Kidney (tissue), 10 donors: ENCODE measurements at regions not wholly inside any gene's neighbourhood (a gene's known extent, or its start where the extent isn't known, plus 50 kb on each side); places are given as distances from the start of the nearest gene placed in this dataset.
"Not testable (repeated sequence)": the region's sequence is repeated elsewhere in the genome, so short reads cannot be mapped to it uniquely, and the experiment has no call there.

Source experiments
- DNase-seq, 5 donors: peaks; one replicate each; pipeline ENCODE4 v3.0.0-alpha.2; 2013 to 2020
- FAIRE-seq: peaks from 2 replicates; lab custom pipeline; 2012; peaks lifted over from hg19 to GRCh38; lab: Jason Lieb, UNC
- H3K27ac ChIP-seq, 2 donors: one replicate each; pipeline ENCODE4 v1.7.0; 2013; ENCODE audit warnings: low read depth in 2 of 2, low read length in 2 of 2, inconsistent platforms in 1 of 2
- H3K27me3 ChIP-seq: one replicate; pipeline ENCODE4 v1.7.1; 2013; ENCODE audit warnings: low read length, inconsistent platforms; ENCODE audit not compliant: control insufficient read depth, insufficient read depth
- H3K36me3 ChIP-seq, 3 donors: one replicate each; pipeline versions ENCODE4 v1.7.0 to v1.7.1; 2013; ENCODE audit warnings: low read length in 3 of 3, control low read depth in 1 of 3, inconsistent platforms in 1 of 3; ENCODE audit not compliant: insufficient read depth in 3 of 3, control insufficient read depth in 2 of 3
- H3K4me1 ChIP-seq, 3 donors: one replicate each; pipeline versions ENCODE4 v1.7.0 to v1.7.1; 2013; ENCODE audit warnings: low read length in 3 of 3, inconsistent platforms in 1 of 3, low read depth in 1 of 3; ENCODE audit not compliant: control insufficient read depth in 2 of 3, insufficient read depth in 2 of 3
- H3K4me3 ChIP-seq, 3 donors: one replicate each; pipeline versions ENCODE4 v1.7.0 to v1.8.1; 2013; ENCODE audit warnings: low read length in 3 of 3, control low read depth in 1 of 3, inconsistent platforms in 1 of 3
- H3K9ac ChIP-seq, 3 donors: one replicate each; pipeline versions ENCODE4 v1.7.0 to v1.7.1; 2013; ENCODE audit warnings: low read length in 3 of 3, control low read depth in 1 of 3, inconsistent platforms in 1 of 3
- H3K9me3 ChIP-seq, 3 donors: one replicate each; pipeline versions ENCODE4 v1.7.0 to v1.7.1; 2013; ENCODE audit warnings: low read length in 3 of 3, control low read depth in 1 of 3, inconsistent platforms in 1 of 3; ENCODE audit not compliant: control insufficient read depth in 2 of 3, insufficient read depth in 1 of 3
- intact Hi-C: fragments of 100-400 bp; cut with DNase I; formaldehyde crosslinking; loops from one replicate; pipeline ENCODE4 v1.11.1; 2022
- donor health status: control.
- donor health status: control.
- donor health status: DM: yes; HTN: yes; CAD: no.
- donor health status: Normal renal cell carcinoma (clear cell type).

DNA sequence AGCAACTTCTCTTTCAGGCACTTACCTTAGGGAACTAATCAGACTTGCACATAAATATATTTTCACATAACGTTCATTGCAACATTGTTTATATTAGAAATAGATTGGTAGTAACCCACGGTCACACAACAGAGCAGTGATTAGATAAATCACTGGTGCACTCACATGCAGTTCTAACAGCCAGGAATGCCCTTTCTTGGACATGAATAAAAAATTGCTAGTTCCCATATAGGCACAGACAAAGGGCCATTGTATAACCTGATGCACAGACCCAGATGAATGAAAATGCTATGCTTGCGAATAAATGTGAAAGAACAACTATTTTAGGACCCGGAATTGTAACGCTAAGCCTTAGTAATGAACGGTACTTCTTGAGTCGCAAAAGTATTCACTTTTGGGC lies 63.9 kb downstream of the SPANXB1 start:
- DNase-seq, H3K36me3 ChIP-seq, FAIRE-seq, H3K4me1 ChIP-seq, H3K27me3 ChIP-seq, H3K9ac ChIP-seq, H3K4me3 ChIP-seq, H3K27ac ChIP-seq, intact Hi-C loops, H3K9me3 ChIP-seq: not testable (repeated sequence)

GRCh38 chrX:141084130-141084529 lies 81.7 kb downstream of the SPANXB1 start:
- not testable (repeated sequence) for FAIRE-seq, DNase-seq

DNA sequence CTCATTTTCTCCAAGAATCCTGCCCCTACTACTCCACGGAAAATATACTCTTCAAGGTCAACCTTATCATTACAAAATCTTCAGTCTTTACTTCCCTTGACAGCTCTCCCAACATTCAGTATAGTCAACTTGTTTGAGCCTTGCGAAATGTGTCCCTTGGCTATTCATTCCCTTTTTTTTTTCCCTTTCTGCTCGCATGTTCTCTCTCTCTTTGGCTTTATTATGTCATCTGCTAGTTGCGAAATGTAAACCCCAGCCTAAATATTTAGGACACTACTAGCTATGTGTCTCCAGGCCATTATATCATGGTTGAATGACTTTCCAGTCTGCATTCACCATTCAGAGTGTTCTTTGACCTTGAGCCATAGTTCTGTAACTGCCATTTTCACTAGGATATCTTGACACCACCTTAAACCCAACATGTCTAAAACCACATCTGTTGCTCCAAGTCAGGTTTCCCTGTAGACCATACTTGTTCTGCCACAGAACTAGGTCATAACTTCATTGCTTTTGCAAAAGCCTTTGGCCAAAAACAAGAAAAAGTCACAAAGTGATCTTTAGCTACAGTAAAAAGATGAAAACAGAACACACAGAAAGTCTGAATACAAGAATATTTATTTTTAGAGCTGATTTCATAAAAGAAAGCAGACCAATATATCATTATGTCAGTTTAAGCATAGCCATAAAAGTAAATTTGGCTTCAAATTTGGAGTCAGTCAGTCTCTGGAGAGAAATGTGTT lies 73.0 kb downstream of the LDOC1 start:
- DNase-seq, H3K4me1 ChIP-seq, H3K27ac ChIP-seq, H3K36me3 ChIP-seq, H3K9me3 ChIP-seq, intact Hi-C loops, H3K27me3 ChIP-seq, H3K9ac ChIP-seq, H3K4me3 ChIP-seq: not testable (repeated sequence)
- peak; percentile 63 for FAIRE-seq

More at GRCh38 chrX:141084130-141084529, 81.7 kb downstream of the SPANXB1 start:
- H3K9me3 ChIP-seq, H3K36me3 ChIP-seq, H3K27ac ChIP-seq, H3K4me1 ChIP-seq, H3K27me3 ChIP-seq, H3K4me3 ChIP-seq, H3K9ac ChIP-seq, intact Hi-C loops: not testable (repeated sequence)

DNA sequence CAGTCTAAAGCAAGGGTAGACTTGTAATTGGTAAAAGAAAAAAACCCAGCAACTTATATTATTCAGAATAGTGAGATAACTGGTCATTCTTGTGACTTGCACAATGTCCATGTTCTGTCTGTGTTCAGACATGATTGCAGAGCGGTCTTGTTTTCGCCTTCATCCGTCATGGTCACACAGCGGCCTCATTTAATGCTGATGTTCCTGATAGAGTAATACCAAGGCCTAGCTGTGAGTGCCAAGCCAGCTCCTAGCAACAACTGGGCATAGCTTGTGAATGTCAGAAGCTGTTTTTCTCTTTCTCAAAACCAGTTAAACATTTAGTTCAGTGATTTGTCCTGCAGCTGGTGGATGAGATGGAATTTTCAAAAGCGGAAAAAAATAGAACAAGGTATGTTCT lies 65.7 kb downstream of the LDOC1 start:
- H3K9me3 ChIP-seq, H3K27me3 ChIP-seq, H3K36me3 ChIP-seq, intact Hi-C loops, DNase-seq, H3K4me3 ChIP-seq, H3K9ac ChIP-seq, FAIRE-seq, H3K27ac ChIP-seq, H3K4me1 ChIP-seq: not testable (repeated sequence)
